Testis (tissue), 2 donors: ENCODE measurements at regions not wholly inside any gene's neighbourhood (a gene's known extent, or its start where the extent isn't known, plus 50 kb on each side); places are given as distances from the start of the nearest gene placed in this dataset.

Experiments used
- CTCF ChIP-seq, 3 experiments: fragments of 450-650 bp in 2 of 3; fragments of 200-600 bp in 1 of 3; sonication (generic) in 1 of 3; IDR thresholded peaks; one replicate each; pipeline ENCODE4 v1.5.1; 2016 to 2019; ENCODE audit warnings: antibody characterized with exemption in 3 of 3, mild to moderate bottlenecking in 2 of 3, moderate library complexity in 1 of 3
- POLR2A ChIP-seq: fragments of 450-650 bp; IDR thresholded peaks from one replicate; pipeline ENCODE4 v1.6.1; 2017; ENCODE audit warnings: antibody characterized with exemption, mild to moderate bottlenecking, moderate library complexity

GRCh38 chr21:18000981-18001686, 182.0 kb upstream of the C21orf91 start:
- TF ChIP-seq CTCF (IDR thresholded peaks at IDR 0.05) (no peak), POLR2A (no peak)
